ENCODE measurements at regions not wholly inside any gene's neighbourhood (a gene's known extent, or its start where the extent isn't known, plus 50 kb on each side); places are given as distances from the start of the nearest gene placed in this dataset.

DNA sequence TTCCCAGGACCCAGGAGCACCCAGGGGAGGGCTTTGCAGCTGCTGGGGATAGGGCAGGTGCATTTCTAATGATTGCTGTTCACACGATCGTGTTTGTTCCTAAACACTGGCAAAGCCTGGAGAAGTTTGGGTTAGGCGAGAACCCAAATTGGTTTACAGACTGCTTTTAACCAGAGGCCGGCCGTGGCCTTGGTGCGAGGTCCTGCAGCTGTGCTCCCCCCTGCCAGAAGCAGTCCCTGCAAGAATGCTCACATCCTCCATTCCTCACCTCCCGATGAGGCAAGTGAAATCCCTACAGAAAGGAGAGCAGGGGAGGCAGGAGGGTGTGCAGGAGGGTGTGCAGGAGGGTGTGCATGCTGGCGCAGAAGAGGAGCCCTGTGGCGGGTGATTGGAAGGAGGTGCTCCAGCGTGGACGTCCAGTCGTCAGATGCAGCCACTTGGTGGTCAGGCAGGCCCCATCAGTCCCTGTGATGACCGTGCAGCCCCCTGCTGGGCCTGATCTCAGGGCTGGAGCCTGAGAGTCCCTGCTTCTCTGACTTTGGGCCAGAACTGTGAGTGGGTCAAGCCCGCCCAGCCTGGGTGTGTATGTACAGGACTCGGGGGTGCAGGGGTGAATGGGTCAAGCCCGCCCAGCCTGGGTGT is 55.7 kb upstream of the FRMD1 start:
- DNase-seq (ENCODE audit: low read depth, low spot score), result no peak

DNA sequence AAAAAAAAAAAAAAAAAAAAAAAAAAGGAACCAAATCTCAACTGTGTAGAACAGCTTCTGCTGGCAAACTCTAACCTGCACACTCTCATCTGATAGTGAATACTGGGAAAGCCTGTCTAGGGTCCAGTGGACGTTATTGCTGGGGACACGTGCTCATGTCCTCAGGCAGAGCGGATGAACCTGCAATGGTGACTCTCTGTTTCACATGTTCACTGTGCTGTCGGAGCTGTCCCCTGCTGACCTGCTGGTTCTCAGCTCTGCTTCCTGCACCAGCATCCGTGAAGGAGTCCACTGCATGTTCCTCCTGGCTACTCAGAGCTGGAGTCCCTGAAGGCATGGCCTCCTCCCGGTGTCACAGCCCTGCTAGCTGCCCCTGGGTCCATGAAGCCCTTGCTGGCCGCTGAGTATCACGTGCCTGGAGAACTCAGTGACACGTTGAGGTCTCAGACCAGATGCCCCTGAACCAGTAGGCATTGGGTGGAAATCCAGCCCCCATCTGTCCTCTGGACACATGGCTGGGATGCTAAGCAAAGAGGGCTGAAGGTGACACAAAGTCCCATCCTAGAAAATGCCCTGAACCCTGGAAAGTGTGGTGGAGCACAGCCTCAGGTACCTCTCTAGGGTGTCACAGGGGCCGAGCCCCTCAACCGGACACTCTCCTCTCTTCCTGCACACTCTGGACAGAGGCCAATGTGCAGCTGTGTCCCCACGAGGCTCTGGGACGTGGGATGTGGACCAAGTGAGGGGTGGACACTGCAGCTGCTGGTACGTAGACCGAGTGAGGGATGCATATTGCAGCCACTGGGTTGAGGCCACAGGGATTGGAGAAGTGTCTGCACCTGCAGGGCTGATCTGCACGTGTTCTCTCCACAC is 54.9 kb upstream of the FRMD1 start:
- no peak for DNase-seq (ENCODE audit: low read depth, low spot score)

GRCh38 chr6:168133168-168133561 is 54.2 kb upstream of the FRMD1 start:
- peak; percentile 53 for DNase-seq (ENCODE audit: low read depth, low spot score)

GRCh38 chr6:168132531-168133167 is 53.6 kb upstream of the FRMD1 start:
- peak; percentile 26 for DNase-seq (ENCODE audit: low read depth, low spot score)

DNA sequence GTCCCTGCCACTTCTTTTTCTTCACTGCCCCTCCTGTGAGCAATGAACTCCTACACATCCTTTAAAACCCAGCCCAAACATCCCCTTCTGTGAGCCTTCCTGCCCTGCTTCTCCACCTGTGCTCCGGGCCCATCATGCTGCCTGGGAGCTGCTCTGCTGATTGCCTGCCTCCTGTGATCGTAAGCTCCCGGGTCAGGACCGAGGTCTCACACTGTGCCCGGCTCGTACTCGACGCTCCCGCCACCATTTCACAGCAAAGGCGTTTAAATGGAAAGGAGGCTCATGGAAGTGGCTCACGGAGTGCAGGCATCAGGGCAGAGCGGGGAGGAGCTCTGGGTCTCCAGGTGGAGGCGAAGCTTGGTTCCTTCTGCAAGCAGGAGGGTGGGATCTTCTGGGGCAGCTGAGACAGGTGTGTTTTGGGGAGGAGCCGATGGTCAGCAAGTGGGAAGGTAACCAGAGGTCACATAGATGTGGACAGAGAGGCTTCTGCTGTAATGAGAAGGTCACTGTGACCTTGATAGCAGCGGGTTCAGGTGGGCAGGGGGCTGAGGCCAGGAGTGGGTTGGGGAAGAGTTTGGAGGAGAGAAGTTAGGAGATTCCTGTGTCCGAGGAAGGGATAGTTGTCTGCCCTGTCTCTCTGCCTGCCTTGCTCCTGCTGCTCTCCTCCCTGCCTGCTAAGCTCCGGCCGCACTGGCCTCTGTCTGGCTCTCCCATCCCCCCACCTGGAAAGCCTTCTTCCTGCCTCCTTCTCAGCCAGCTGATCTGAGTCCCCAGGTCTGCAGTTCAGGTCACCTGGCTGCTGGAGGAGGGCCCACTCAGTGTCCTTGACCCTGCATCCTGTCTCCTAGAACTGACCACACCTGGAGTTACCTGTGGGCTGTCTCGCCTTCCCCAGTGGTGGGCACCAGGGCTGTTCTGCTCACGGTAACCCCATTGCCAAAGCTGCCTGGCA is 52.7 kb upstream of the FRMD1 start:
- no peak for DNase-seq (ENCODE audit: low read depth, low spot score)

- no peak for DNase-seq (ENCODE audit: low read depth, low spot score)
These were observed 51.8 kb upstream of the FRMD1 start for GRCh38 chr6:168130697-168131371.

DNA sequence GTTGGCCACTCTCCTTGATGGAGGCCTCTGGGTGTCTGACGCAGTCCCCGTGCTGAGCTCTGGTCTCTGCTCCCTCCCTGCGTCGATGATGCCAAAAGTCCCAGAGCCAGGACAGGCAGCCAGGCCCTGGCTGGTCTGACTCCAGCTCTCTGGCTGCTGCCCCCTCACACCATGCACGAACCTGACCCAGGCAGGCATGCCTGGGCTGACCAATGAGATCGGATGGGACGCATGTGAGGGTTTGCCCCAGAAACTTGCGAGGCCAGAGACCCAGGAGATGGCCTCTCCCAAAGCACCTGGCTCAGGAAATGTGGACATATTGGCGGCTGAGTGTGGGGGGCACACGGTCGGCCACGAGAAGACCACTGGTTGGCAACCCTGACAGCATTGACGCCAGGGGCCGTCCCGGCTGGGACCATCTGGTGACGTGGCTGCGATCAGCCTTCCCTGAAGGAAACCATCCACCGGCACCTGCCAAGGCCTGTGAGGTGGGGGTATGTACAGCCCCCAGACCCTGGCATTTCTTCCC is 51.2 kb upstream of the FRMD1 start:
- DNase-seq (ENCODE audit: low read depth, low spot score), result no peak

- no peak for DNase-seq (ENCODE audit: low read depth, low spot score)
These were observed 50.5 kb upstream of the FRMD1 start for GRCh38 chr6:168129292-168130167.

GRCh38 chr6:168128631-168129291 is 49.7 kb upstream of the FRMD1 start:
- DNase-seq (ENCODE audit: low read depth, low spot score), result no peak

Data from brain pericyte (primary cell).